ENCODE measurements at regions not wholly inside any gene's neighbourhood (a gene's known extent, or its start where the extent isn't known, plus 50 kb on each side); places are given as distances from the start of the nearest gene placed in this dataset.

DNA sequence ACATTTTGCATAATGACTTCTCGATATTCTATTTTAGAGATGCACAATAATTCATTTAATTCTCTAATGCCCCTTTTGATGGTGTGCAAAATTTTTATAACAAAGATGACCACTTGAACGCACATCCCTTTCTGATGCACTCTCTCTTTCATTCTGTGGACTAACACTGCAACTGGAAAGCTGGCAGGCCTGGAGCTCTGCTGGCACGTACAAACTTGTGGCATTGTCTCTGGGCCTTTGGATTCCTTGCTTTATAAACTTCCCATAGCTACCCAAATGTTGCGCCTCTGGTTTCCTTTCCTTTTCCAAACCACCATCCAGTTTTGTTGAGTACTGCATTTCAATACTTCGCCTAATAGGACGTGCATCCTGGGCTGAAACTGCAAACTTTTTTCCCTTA, 194.5 kb upstream of the CFAP20DC start:
- no peak overlapping the region for H3K27ac ChIP-seq
- H3K4me1 ChIP-seq: peaks cover 10% of the 10 kb centered on the region
- TF ChIP-seq, protein P1, sequence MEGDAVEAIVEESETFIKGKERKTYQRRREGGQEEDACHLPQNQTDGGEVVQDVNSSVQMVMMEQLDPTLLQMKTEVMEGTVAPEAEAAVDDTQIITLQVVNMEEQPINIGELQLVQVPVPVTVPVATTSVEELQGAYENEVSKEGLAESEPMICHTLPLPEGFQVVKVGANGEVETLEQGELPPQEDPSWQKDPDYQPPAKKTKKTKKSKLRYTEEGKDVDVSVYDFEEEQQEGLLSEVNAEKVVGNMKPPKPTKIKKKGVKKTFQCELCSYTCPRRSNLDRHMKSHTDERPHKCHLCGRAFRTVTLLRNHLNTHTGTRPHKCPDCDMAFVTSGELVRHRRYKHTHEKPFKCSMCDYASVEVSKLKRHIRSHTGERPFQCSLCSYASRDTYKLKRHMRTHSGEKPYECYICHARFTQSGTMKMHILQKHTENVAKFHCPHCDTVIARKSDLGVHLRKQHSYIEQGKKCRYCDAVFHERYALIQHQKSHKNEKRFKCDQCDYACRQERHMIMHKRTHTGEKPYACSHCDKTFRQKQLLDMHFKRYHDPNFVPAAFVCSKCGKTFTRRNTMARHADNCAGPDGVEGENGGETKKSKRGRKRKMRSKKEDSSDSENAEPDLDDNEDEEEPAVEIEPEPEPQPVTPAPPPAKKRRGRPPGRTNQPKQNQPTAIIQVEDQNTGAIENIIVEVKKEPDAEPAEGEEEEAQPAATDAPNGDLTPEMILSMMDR (IDR thresholded peaks at IDR 0.05): no peak
- no peak for TF ChIP-seq POLR2A (IDR thresholded peaks at IDR 0.05)
- no peak for TF ChIP-seq POLR2AphosphoS5 (IDR thresholded peaks at IDR 0.05)
- no peak for TF ChIP-seq EP300 (IDR thresholded peaks at IDR 0.05)
- 80% methylated on average over 6 of the region's 6 CpGs for WGBS
- no peak overlapping the region for H3K4me3 ChIP-seq
- no peaks in the 10 kb centered on the region for H3K27me3 ChIP-seq
- no peak for DNase-seq (ENCODE audit: low spot score in 2 of 2)
- H3K36me3 ChIP-seq: no peaks in the 10 kb centered on the region
- H3K9me3 ChIP-seq: no peaks in the 10 kb centered on the region

DNA sequence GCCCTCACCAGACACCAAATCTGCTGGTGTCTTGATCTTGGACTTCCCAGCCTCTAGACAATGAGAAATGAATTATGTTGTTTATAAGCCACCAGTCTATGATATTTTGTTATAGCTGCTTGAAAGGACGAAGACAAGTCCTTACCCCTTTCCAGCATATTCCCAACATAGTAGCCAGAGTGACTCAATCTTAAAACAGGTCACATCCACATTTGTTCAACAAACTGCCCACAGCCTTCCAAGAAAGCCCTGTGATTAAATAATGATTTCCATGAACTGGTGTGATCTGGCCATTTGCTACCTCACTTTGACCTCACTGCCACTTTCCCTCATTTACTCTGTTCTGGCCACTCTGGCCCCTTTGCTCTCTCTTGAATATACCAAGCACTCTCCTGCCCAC, 193.7 kb upstream of the CFAP20DC start:
- H3K9me3 ChIP-seq: no peaks in the 10 kb centered on the region
- no peak overlapping the region for H3K27ac ChIP-seq
- no peak overlapping the region for H3K4me3 ChIP-seq
- whole genome bisulfite sequencing: 94% methylated on average over 1 of the region's 1 CpG
- DNase-seq (ENCODE audit: low spot score in 2 of 2): no peak
- TF ChIP-seq POLR2AphosphoS5 (IDR thresholded peaks at IDR 0.05) (no peak), POLR2A (IDR thresholded peaks at IDR 0.05) (no peak), EP300 (IDR thresholded peaks at IDR 0.05) (no peak)
- TF ChIP-seq, protein P1 (IDR thresholded peaks at IDR 0.05): no peak
- H3K4me1 ChIP-seq: peaks cover 10% of the 10 kb centered on the region
- H3K27me3 ChIP-seq: no peaks in the 10 kb centered on the region
- no peaks in the 10 kb centered on the region for H3K36me3 ChIP-seq

DNA sequence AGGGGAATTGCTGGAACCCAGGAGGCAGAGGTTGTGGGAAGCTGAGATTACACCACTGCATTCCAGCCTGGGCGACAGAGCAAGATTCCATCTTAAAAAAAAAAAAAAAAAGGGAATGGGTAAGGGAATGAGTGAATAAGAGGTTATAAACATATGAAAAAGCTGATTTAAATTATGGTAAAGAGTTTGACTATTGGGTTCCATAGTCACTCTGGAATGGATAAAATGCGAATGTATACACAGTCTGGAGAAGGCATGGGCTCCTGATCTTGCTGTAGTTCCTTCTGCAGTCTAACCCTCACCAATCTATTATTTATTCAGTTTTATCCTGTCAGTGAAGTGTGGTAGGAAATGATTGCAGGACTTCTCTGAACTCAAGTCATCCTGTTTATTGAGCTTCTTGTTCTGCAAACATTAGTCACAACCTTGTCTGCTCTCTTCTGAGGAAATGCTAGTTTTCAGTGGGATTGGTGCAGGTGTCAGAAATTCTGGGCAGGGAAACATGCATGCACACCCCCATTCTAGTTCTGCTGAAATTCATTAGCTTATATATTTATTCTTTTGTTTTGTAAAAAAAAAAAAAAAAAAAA, 190.9 kb upstream of the CFAP20DC start:
- WGBS: 72% methylated on average over 2 of the region's 2 CpGs
- no peak for DNase-seq (ENCODE audit: low spot score in 2 of 2)
- Histone ChIP-seq H3K27ac (no peak overlapping the region), H3K36me3 (no peaks in the 10 kb centered on the region), H3K4me3 (no peak overlapping the region), H3K9me3 (no peaks in the 10 kb centered on the region), H3K4me1 (peaks cover 1% of the 10 kb centered on the region), H3K27me3 (no peaks in the 10 kb centered on the region)
- TF ChIP-seq, protein P1 (IDR thresholded peaks at IDR 0.05): no peak
- no peak for TF ChIP-seq EP300 (IDR thresholded peaks at IDR 0.05)
- no peak for TF ChIP-seq POLR2AphosphoS5 (IDR thresholded peaks at IDR 0.05)
- no peak for TF ChIP-seq POLR2A (IDR thresholded peaks at IDR 0.05)

DNA sequence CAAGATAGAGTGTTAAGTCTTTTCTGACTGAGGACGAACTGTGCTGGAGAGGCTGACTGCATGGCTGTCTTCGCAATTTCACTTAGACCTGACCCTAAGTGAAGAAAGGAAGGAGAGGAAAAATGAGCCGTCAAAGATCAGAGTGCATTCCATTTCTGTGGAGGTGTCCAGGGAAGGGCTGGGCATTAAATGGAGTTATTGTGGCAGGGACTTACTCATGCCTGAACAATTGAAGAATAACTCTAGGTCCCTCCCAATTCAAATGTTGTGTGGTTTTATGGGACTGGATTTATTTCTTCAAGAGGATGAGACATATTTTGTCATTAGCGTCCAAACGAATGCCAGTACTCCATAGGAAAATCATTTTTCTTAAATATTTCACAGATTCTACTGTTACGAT, 187.3 kb upstream of the CFAP20DC start:
- Histone ChIP-seq H3K27ac (no peak overlapping the region), H3K27me3 (no peaks in the 10 kb centered on the region), H3K9me3 (no peaks in the 10 kb centered on the region), H3K36me3 (no peaks in the 10 kb centered on the region), H3K4me3 (no peak overlapping the region), H3K4me1 (no peaks in the 10 kb centered on the region)
- no peak for DNase-seq (ENCODE audit: low spot score in 2 of 2)
- WGBS: 90% methylated on average over 6 of the region's 6 CpGs
- TF ChIP-seq POLR2A (IDR thresholded peaks at IDR 0.05) (no peak), POLR2AphosphoS5 (IDR thresholded peaks at IDR 0.05) (no peak), EP300 (IDR thresholded peaks at IDR 0.05) (no peak)
- TF ChIP-seq, protein P1 (IDR thresholded peaks at IDR 0.05): no peak

DNA sequence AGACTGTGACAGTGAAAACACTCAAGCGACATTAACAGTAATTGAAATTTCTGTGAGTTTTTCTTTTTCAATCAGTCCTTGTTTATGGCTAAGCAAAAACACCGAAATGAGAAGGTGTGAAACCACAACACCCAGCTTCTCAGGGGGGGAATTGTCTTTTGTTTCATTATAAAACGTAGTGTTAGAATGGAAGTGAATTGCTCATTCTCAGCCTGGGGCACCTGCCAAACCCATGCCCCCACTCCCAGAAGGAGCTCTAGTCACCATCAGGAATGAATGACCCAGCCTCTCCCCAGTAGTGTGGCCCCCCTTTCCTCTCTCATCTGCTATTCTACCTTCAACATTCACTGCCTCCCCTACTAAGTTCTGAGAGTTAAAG, 185.8 kb upstream of the CFAP20DC start:
- no peak overlapping the region for H3K4me3 ChIP-seq
- DNase-seq (ENCODE audit: low spot score in 2 of 2): no peak
- H3K4me1 ChIP-seq: no peaks in the 10 kb centered on the region
- no peaks in the 10 kb centered on the region for H3K27me3 ChIP-seq
- TF ChIP-seq POLR2A (IDR thresholded peaks at IDR 0.05): no peak
- no peak for TF ChIP-seq EP300 (IDR thresholded peaks at IDR 0.05)
- TF ChIP-seq POLR2AphosphoS5 (IDR thresholded peaks at IDR 0.05): no peak
- TF ChIP-seq, protein P1 (IDR thresholded peaks at IDR 0.05): no peak
- H3K36me3 ChIP-seq: no peaks in the 10 kb centered on the region
- no peak overlapping the region for H3K27ac ChIP-seq
- 56% methylated on average over 3 of the region's 3 CpGs for WGBS
- H3K9me3 ChIP-seq: peaks cover 5% of the 10 kb centered on the region
